ENCODE measurements at regions not wholly inside any gene's neighbourhood (a gene's known extent, or its start where the extent isn't known, plus 50 kb on each side); places are given as distances from the start of the nearest gene placed in this dataset.

DNA sequence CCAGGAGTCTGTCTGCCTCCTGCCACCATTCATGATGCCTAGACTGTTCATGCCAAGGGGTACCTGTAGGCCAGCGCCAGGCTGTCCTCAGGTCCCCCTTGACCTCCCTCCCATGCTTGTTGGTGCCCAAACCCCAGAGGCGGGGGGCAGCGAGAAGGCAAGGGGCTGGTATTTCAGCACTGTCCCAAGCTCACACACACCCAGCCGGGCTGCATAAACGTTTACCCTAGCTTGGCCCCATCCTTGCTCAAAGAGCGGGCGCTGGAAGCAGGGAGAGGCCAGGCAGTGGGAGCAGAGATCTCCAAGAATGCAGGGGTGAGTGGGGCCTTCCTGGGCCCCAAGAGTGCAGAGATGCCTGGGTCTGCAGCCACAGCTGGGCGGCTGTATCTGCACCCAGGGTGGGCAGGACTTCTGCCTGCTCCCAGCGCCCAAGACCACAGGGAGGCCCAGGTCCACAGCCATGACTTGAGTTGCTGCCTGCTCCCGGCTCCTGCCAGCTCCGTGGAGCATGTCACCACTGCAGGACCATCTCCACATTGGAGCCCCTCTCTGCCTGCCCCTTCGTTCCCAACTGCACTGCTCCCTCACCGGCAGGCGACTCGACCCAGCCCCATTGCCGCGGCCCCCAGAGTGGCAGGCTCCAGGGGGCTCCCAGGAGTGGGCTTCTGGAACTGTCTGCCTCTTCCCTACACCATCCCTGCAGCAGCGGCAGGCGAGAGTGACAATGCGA is 616.6 kb downstream of the METTL4 start:
- FAIRE-seq (no peak), DNase-seq (ENCODE audit: insufficient read length, low spot score) (no peak)
- TF ChIP-seq TAF1 (IDR thresholded peaks at IDR 0.05; ENCODE audit: low read depth, low read length) = no peak
- TF ChIP-seq SPI1 (IDR thresholded peaks at IDR 0.05; ENCODE audit: low read depth, low read length) = no peak
- TF ChIP-seq POLR2A (IDR thresholded peaks at IDR 0.05; ENCODE audit: low read depth, low read length) = no peak

DNA sequence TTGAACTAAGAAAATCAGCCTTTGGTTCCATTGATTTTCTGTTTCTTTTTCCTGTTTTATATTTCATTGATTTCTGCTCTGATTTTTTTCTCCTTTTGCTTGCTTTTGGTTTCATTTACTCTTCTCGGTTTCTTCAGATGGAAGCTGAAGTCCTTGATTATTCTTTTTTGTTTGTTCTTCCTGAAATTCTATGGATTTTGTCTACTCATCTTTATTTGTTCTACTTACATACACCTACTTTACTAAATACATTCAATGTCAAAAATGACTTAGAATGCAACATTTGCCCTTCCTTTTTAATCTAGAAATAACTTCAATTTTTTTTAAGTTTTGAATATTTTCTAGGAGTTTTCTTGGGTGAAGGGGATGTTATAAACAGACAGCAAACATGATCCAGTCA is 612.5 kb downstream of the METTL4 start:
- TF ChIP-seq POLR2A (IDR thresholded peaks at IDR 0.05; ENCODE audit: low read depth, low read length) (no peak), SPI1 (IDR thresholded peaks at IDR 0.05; ENCODE audit: low read depth, low read length) (no peak), TAF1 (IDR thresholded peaks at IDR 0.05; ENCODE audit: low read depth, low read length) (no peak), POLR2AphosphoS5 (IDR thresholded peaks at IDR 0.05; ENCODE audit: low read depth, low read length) (no peak), PAX5 (IDR thresholded peaks at IDR 0.05; ENCODE audit: insufficient read depth, low read length, severe bottlenecking) (no peak), POU2F2 (IDR thresholded peaks at IDR 0.05; ENCODE audit: low read depth, low read length) (no peak)
- FAIRE-seq = no peak

DNA sequence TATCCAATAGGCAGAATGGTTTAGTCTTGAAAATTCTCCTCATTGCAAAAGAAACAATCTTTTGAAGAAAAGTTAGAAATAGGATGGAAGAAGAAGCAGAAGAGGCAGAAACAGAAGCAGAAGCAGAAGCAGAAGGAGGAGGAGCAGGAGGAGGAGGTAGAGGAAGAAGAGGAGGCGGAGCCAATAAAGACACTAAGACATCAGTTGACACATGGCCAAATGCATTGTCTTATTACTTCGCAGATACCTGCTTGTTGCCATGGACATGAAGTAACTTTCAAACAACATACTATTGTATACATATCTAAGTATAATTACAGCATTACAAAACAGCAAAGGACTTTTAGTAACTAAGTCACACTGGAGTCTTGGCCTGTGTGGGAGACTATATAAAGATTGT is 606.3 kb downstream of the METTL4 start:
- no peak for FAIRE-seq
- DNase-seq (ENCODE audit: insufficient read length, low spot score) = no peak
- no peak for TF ChIP-seq POU2F2 (IDR thresholded peaks at IDR 0.05; ENCODE audit: low read depth, low read length)
- no peak for TF ChIP-seq PAX5 (IDR thresholded peaks at IDR 0.05; ENCODE audit: insufficient read depth, low read length, severe bottlenecking)
- TF ChIP-seq POLR2AphosphoS5 (IDR thresholded peaks at IDR 0.05; ENCODE audit: low read depth, low read length) = no peak
- no peak for TF ChIP-seq TAF1 (IDR thresholded peaks at IDR 0.05; ENCODE audit: low read depth, low read length)
- no peak for TF ChIP-seq SPI1 (IDR thresholded peaks at IDR 0.05; ENCODE audit: low read depth, low read length)
- no peak for TF ChIP-seq POLR2A (IDR thresholded peaks at IDR 0.05; ENCODE audit: low read depth, low read length)

More for the DNA sequence above, 612.5 kb downstream of the METTL4 start:
- DNase-seq (ENCODE audit: insufficient read length, low spot score) = no peak

DNA sequence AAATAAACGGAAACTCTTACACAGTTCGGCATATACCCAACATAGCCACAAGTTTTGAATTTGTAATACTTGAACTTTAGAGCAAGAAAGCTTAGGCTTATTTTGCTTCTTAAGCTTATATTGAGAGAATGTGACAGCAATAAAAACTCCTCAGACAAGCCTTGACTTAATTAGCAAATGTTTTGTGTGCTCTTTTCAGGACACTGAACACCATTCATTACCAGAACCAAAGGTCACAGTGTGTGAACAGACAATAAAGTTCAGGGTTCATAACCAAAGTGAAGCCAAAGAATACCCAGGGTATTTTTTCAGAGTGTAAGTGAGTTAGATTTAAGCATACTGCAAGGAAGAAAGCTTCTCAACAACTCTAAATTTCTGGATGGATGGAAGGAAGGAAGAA is 605.8 kb downstream of the METTL4 start:
- FAIRE-seq (no peak), DNase-seq (ENCODE audit: insufficient read length, low spot score) (no peak)
- TF ChIP-seq POLR2AphosphoS5 (IDR thresholded peaks at IDR 0.05; ENCODE audit: low read depth, low read length) (no peak), SPI1 (IDR thresholded peaks at IDR 0.05; ENCODE audit: low read depth, low read length) (no peak), POLR2A (IDR thresholded peaks at IDR 0.05; ENCODE audit: low read depth, low read length) (no peak), POU2F2 (IDR thresholded peaks at IDR 0.05; ENCODE audit: low read depth, low read length) (no peak), TAF1 (IDR thresholded peaks at IDR 0.05; ENCODE audit: low read depth, low read length) (no peak), PAX5 (IDR thresholded peaks at IDR 0.05; ENCODE audit: insufficient read depth, low read length, severe bottlenecking) (no peak)

DNA sequence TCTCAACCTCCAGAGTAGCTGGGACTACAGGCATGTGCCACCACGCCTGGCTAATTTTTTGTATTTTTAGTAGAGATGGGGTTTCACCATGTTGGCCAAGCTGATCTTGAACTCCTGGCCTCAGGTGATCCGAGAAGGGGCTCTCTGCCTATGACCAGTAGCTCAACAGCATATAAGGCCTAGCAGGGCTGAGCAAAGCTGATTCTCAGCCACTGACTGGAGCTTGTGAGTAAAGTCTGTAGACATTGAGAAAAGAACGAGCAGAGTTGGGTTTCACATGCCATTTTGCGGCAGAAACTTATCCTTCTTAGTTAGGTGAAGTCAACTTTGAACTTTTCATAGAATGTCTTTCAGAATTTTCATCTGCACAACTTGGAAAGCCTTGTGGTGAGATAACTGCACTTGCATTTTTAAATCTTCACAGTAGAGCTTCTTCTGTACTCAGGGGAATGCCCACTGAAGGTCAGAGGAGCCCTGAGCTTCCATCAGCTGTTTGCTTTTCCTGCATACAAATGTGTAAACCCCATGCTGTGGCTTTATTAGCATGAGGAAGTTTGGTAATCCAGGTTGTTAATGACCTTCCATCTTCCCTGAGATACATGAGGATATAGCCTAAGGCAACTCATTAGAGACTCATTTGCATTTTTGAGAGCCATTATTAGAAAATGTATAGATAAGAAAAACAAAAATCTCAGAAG is 602.4 kb downstream of the METTL4 start:
- DNase-seq (ENCODE audit: insufficient read length, low spot score) (no peak), FAIRE-seq (no peak)
- no peak for TF ChIP-seq POLR2AphosphoS5 (IDR thresholded peaks at IDR 0.05; ENCODE audit: low read depth, low read length)
- TF ChIP-seq POLR2A (IDR thresholded peaks at IDR 0.05; ENCODE audit: low read depth, low read length) = no peak
- TF ChIP-seq SPI1 (IDR thresholded peaks at IDR 0.05; ENCODE audit: low read depth, low read length) = no peak
- TF ChIP-seq TAF1 (IDR thresholded peaks at IDR 0.05; ENCODE audit: low read depth, low read length) = no peak
- no peak for TF ChIP-seq POU2F2 (IDR thresholded peaks at IDR 0.05; ENCODE audit: low read depth, low read length)
- no peak for TF ChIP-seq PAX5 (IDR thresholded peaks at IDR 0.05; ENCODE audit: insufficient read depth, low read length, severe bottlenecking)

DNA sequence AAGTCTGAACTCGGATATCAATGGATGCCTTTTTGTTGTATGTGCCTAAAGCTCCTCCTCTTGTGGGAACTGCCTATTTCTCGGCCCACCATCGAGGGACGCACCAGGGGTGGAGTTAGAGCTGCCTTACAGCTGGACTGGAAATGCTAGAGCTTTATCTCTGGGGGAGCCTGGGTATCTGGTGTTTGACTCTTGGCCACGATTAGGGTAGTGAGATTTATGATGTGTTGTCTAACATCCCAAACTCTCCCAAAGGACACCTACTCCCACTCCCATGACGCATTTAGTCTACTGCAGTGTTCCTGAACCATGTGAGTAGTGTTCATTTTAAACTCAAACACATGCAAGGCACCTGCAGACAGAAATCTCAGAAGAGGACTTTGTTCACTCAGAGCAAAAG is 594.8 kb downstream of the METTL4 start:
- DNase-seq (ENCODE audit: insufficient read length, low spot score) = no peak
- no peak for TF ChIP-seq POLR2AphosphoS5 (IDR thresholded peaks at IDR 0.05; ENCODE audit: low read depth, low read length)
- no peak for TF ChIP-seq POU2F2 (IDR thresholded peaks at IDR 0.05; ENCODE audit: low read depth, low read length)
- TF ChIP-seq PAX5 (IDR thresholded peaks at IDR 0.05; ENCODE audit: insufficient read depth, low read length, severe bottlenecking) = no peak
- no peak for TF ChIP-seq POLR2A (IDR thresholded peaks at IDR 0.05; ENCODE audit: low read depth, low read length)
- no peak for TF ChIP-seq TAF1 (IDR thresholded peaks at IDR 0.05; ENCODE audit: low read depth, low read length)
- FAIRE-seq = no peak

DNA sequence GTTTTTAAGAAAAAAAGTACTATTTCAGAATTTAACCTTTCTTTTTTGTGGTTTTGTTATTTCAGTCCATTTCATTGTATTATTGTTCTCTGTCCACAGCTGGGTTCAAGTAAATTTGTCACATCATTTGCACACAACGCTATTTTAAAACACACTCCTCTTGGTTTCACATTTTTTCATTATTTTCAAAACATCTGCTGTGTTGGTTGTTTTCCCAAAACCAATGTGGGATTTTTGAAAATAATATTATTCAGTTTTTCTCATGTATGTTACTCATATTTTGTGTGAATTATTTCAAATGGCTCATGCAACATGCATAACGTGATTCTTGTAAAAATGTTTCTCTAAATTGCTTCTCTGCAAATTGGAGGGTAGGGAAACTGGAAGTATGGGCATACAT is 589.2 kb downstream of the METTL4 start:
- FAIRE-seq (no peak), DNase-seq (ENCODE audit: insufficient read length, low spot score) (no peak)
- TF ChIP-seq TAF1 (IDR thresholded peaks at IDR 0.05; ENCODE audit: low read depth, low read length) (no peak), POU2F2 (IDR thresholded peaks at IDR 0.05; ENCODE audit: low read depth, low read length) (no peak), PAX5 (IDR thresholded peaks at IDR 0.05; ENCODE audit: insufficient read depth, low read length, severe bottlenecking) (no peak), POLR2A (IDR thresholded peaks at IDR 0.05; ENCODE audit: low read depth, low read length) (no peak), POLR2AphosphoS5 (IDR thresholded peaks at IDR 0.05; ENCODE audit: low read depth, low read length) (no peak), SPI1 (IDR thresholded peaks at IDR 0.05; ENCODE audit: low read depth, low read length) (no peak)

DNA sequence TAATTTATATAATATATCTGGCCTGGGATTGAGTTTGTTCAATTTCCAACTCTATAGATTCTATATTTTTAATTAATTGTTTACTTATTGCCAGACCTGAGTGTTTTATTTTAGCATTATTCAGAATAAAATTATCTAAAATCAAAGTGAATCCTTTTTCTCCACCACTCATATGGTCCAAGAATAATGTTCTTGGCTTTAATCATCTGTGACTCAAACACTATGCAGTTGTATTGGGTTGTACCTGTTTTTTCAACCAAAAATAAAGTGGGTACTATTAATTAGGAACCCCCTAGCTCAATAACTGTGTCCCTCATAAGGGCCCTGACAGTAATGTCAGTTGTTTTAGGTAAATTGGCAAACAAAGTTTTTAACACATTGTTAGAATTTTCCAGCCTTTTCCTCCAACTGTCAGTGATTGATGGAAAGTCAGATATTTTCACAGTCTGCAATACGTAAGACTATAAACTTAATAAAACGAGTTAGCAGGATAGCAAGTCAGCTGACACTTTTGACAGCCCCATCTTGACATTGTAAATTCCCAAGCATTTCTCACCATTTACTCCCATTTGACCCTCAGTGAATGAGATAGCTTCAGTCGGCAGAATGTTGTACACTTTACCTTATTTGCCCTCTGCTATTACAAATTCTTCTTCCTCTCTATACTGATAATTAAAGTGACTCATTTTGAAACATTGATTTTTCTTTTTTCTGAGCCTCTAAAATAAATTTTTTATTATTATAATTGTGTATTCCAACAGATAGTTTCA is 587.4 kb downstream of the METTL4 start:
- DNase-seq (ENCODE audit: insufficient read length, low spot score) (no peak), FAIRE-seq (no peak)
- TF ChIP-seq TAF1 (IDR thresholded peaks at IDR 0.05; ENCODE audit: low read depth, low read length) (no peak), POLR2A (IDR thresholded peaks at IDR 0.05; ENCODE audit: low read depth, low read length) (no peak), POU2F2 (IDR thresholded peaks at IDR 0.05; ENCODE audit: low read depth, low read length) (no peak), PAX5 (IDR thresholded peaks at IDR 0.05; ENCODE audit: insufficient read depth, low read length, severe bottlenecking) (no peak), POLR2AphosphoS5 (IDR thresholded peaks at IDR 0.05; ENCODE audit: low read depth, low read length) (no peak), SPI1 (IDR thresholded peaks at IDR 0.05; ENCODE audit: low read depth, low read length) (no peak)

DNA sequence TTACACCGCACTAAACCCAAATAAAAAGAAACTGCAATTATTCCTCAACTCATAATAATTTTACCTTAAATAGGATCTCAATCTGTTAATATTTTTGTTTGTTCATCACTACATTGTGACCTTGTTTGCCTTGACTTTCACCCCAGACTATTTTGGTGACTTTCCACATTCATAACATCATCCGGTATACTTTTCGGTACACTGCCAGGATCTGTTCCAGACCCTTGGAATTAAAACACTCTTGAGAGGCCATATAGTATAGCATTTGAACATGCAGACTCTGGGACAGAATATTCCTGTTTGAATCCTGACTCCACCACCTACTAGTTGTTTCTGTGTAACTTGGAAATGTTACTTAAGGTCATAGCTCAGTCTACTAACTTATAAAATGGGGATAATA is 577.4 kb downstream of the METTL4 start:
- DNase-seq (ENCODE audit: insufficient read length, low spot score) (no peak), FAIRE-seq (no peak)
- no peak for TF ChIP-seq POU2F2 (IDR thresholded peaks at IDR 0.05; ENCODE audit: low read depth, low read length)
- TF ChIP-seq TAF1 (IDR thresholded peaks at IDR 0.05; ENCODE audit: low read depth, low read length) = no peak
- TF ChIP-seq PAX5 (IDR thresholded peaks at IDR 0.05; ENCODE audit: insufficient read depth, low read length, severe bottlenecking) = no peak
- no peak for TF ChIP-seq SPI1 (IDR thresholded peaks at IDR 0.05; ENCODE audit: low read depth, low read length)
- TF ChIP-seq POLR2AphosphoS5 (IDR thresholded peaks at IDR 0.05; ENCODE audit: low read depth, low read length) = no peak
- TF ChIP-seq POLR2A (IDR thresholded peaks at IDR 0.05; ENCODE audit: low read depth, low read length) = no peak

Measured in GM12891 (cell line).